SH-SY5Y (cell line): ENCODE measurements at regions not wholly inside any gene's neighbourhood (a gene's known extent, or its start where the extent isn't known, plus 50 kb on each side); places are given as distances from the start of the nearest gene placed in this dataset.

Experiments
- GATA2 ChIP-seq: IDR thresholded peaks from 2 replicates; pipeline ENCODE4 v1.6.1; 2011; ENCODE audit warnings: mild to moderate bottlenecking, low read depth, low read length
- GATA3 ChIP-seq: IDR thresholded peaks from 2 replicates; pipeline ENCODE4 v1.6.1; 2011; ENCODE audit warnings: low read depth, mild to moderate bottlenecking, low read length, moderate library complexity

GRCh38 chr21:18987520-18988026 is 584.0 kb upstream of the TMPRSS15 start:
- no peak for TF ChIP-seq GATA2
- TF ChIP-seq GATA3, result no peak
